Keratinocyte (primary cell): ENCODE measurements at regions not wholly inside any gene's neighbourhood (a gene's known extent, or its start where the extent isn't known, plus 50 kb on each side); places are given as distances from the start of the nearest gene placed in this dataset.
A peak's percentile ranks its signal among the peaks of the same experiment; 100 is the strongest.

Source experiments
- DNase-seq: peaks from one replicate; pipeline ENCODE4 v3.0.0-alpha.2; 2011; ENCODE audit warnings: low read depth, missing footprints, low spot score
- FAIRE-seq: peaks from 2 replicates; lab custom pipeline; 2011; peaks lifted over from hg19 to GRCh38; lab: Jason Lieb, UNC
- H2AFZ ChIP-seq: 2 replicates; pipeline ENCODE4 v1.6.0; 2012; ENCODE audit warnings: low read length, control low read depth, inconsistent platforms; ENCODE audit not compliant: control insufficient read depth
- H3K27ac ChIP-seq: 2 replicates; pipeline ENCODE4 v1.5.1; 2011; ENCODE audit warnings: low read length; ENCODE audit not compliant: control insufficient read depth, insufficient read depth
- H3K27me3 ChIP-seq: 3 replicates; pipeline ENCODE4 v1.6.0; 2011; ENCODE audit warnings: low read length; ENCODE audit not compliant: control insufficient read depth, insufficient read depth; ENCODE audit errors: extremely low read depth
- H3K36me3 ChIP-seq, 2 experiments: 2 replicates in 1 of 2; 3 replicates in 1 of 2; pipeline ENCODE4 v1.5.1; 2011; ENCODE audit warnings: low read length in 2 of 2, mild to moderate bottlenecking in 1 of 2; ENCODE audit not compliant: control insufficient read depth in 2 of 2, insufficient read depth in 2 of 2; ENCODE audit errors: extremely low read depth in 1 of 2
- H3K4me1 ChIP-seq: 3 replicates; pipeline ENCODE4 v1.5.1; 2011; ENCODE audit warnings: low read length; ENCODE audit not compliant: control insufficient read depth, insufficient read depth; ENCODE audit errors: extremely low read depth
- H3K4me2 ChIP-seq: 3 replicates; pipeline ENCODE4 v1.6.0; 2011; ENCODE audit warnings: low read depth, low read length; ENCODE audit not compliant: control insufficient read depth, insufficient read depth; ENCODE audit errors: extremely low read depth
- H3K4me3 ChIP-seq, 3 experiments: fragments of 200-600 bp in 1 of 3; sonication (generic) in 1 of 3; 2 replicates in 2 of 3; 3 replicates in 1 of 3; pipeline ENCODE4 v1.5.1; 2011 to 2016; ENCODE audit warnings: low read length in 3 of 3, mild to moderate bottlenecking in 3 of 3, control low read depth in 2 of 3, inconsistent platforms in 1 of 3, low read depth in 1 of 3, mixed read lengths in 1 of 3, mixed run types in 1 of 3, moderate library complexity in 1 of 3; ENCODE audit not compliant: control insufficient read depth in 2 of 3, insufficient read depth in 2 of 3; ENCODE audit errors: extremely low read depth in 1 of 3
- H3K79me2 ChIP-seq: 2 replicates; pipeline ENCODE4 v1.6.0; 2012; ENCODE audit warnings: low read length; ENCODE audit not compliant: control insufficient read depth, insufficient read depth
- H3K9ac ChIP-seq: 3 replicates; pipeline ENCODE4 v1.6.0; 2011; ENCODE audit warnings: low read length; ENCODE audit not compliant: control insufficient read depth, insufficient read depth; ENCODE audit errors: extremely low read depth
- H3K9me1 ChIP-seq: 3 replicates; pipeline ENCODE4 v1.6.0; 2011; ENCODE audit warnings: low read length; ENCODE audit not compliant: control insufficient read depth, insufficient read depth; ENCODE audit errors: extremely low read depth
- H3K9me3 ChIP-seq: 2 replicates; pipeline ENCODE4 v1.5.1; 2012; ENCODE audit warnings: low read depth, low read length; ENCODE audit not compliant: control insufficient read depth
- H4K20me1 ChIP-seq: 3 replicates; pipeline ENCODE4 v1.6.0; 2011; ENCODE audit warnings: low read length; ENCODE audit not compliant: control insufficient read depth, insufficient read depth; ENCODE audit errors: extremely low read depth
- CTCF ChIP-seq, 3 experiments: IDR thresholded peaks in 1 of 3; conservative IDR thresholded peaks in 1 of 3; optimal IDR thresholded peaks in 1 of 3; 2 replicates in 2 of 3; 3 replicates in 1 of 3; pipeline versions ENCODE3 to v1.5.1; 2011; ENCODE audit warnings: low read length in 3 of 3, mild to moderate bottlenecking in 3 of 3, moderate library complexity in 2 of 3, control low read depth in 1 of 3, inconsistent platforms in 1 of 3; ENCODE audit not compliant: insufficient read depth in 2 of 3; ENCODE audit errors: extremely low read depth in 1 of 3
- EZH2 ChIP-seq: IDR thresholded peaks from one replicate; pipeline ENCODE4 v1.6.1; 2012; ENCODE audit warnings: inconsistent platforms, mild to moderate bottlenecking, low read length, moderate library complexity
- dilution Hi-C: fragments of 300-500 bp; cut with MboI; formaldehyde crosslinking; loops from one replicate; pipeline ENCODE4 v1.7.0; 2020; ENCODE audit warnings: low sequenced_read_pairs; ENCODE audit not compliant: extremely low pct_ligation_motif_present

GRCh38 chr5:155546075-155546474, 532.5 kb downstream of the KIF4B start:
- Histone ChIP-seq H3K4me1 (no peaks in the 10 kb centered on the region), H2AFZ (no peak overlapping the region), H3K27ac (no peak overlapping the region), H3K27me3 (no peaks in the 10 kb centered on the region), H3K9me3 (no peaks in the 10 kb centered on the region), H3K9ac (no peak overlapping the region), H3K9me1 (no peaks in the 10 kb centered on the region), H3K79me2 (no peaks in the 10 kb centered on the region), H4K20me1 (no peaks in the 10 kb centered on the region), H3K36me3 (no peaks in the 10 kb centered on the region), H3K4me2 (no peak overlapping the region), H3K4me3 (no peak overlapping the region)
- TF ChIP-seq EZH2 (no peak), CTCF (optimal IDR thresholded peaks at IDR 0.05 in 1 of 3, IDR thresholded peaks at IDR 0.05 in 1 of 3, conservative IDR thresholded peaks at IDR 0.05 in 1 of 3; ENCODE audit: extremely low read depth in 1 of 3, insufficient read depth in 2 of 3, low read length in 3 of 3) (no peak)
- dilution Hi-C loops, result no loop called here
- no peak for DNase-seq
- FAIRE-seq, result no peak

GRCh38 chr5:155554500-155554899, 540.9 kb downstream of the KIF4B start:
- no peak for FAIRE-seq
- Histone ChIP-seq H3K9me3 (no peaks in the 10 kb centered on the region), H3K79me2 (no peaks in the 10 kb centered on the region), H3K27me3 (no peaks in the 10 kb centered on the region), H3K9ac (no peak overlapping the region), H3K27ac (no peak overlapping the region), H3K4me2 (no peak overlapping the region), H3K4me3 (no peak overlapping the region), H4K20me1 (no peaks in the 10 kb centered on the region), H3K9me1 (no peaks in the 10 kb centered on the region), H3K4me1 (peaks cover 4% of the 10 kb centered on the region), H2AFZ (no peak overlapping the region), H3K36me3 (no peaks in the 10 kb centered on the region)
- TF ChIP-seq CTCF (optimal IDR thresholded peaks at IDR 0.05 in 1 of 3, IDR thresholded peaks at IDR 0.05 in 1 of 3, conservative IDR thresholded peaks at IDR 0.05 in 1 of 3; ENCODE audit: extremely low read depth in 1 of 3, insufficient read depth in 2 of 3, low read length in 3 of 3) (no peak), EZH2 (no peak)
- dilution Hi-C loops, result no loop called here
- DNase-seq, result peak; percentile 52
